ENCODE measurements at regions not wholly inside any gene's neighbourhood (a gene's known extent, or its start where the extent isn't known, plus 50 kb on each side); places are given as distances from the start of the nearest gene placed in this dataset.
A peak's percentile ranks its signal among the peaks of the same experiment; 100 is the strongest.
"Not testable (repeated sequence)": the region's sequence is repeated elsewhere in the genome, so short reads cannot be mapped to it uniquely, and the experiment has no call there.

DNA sequence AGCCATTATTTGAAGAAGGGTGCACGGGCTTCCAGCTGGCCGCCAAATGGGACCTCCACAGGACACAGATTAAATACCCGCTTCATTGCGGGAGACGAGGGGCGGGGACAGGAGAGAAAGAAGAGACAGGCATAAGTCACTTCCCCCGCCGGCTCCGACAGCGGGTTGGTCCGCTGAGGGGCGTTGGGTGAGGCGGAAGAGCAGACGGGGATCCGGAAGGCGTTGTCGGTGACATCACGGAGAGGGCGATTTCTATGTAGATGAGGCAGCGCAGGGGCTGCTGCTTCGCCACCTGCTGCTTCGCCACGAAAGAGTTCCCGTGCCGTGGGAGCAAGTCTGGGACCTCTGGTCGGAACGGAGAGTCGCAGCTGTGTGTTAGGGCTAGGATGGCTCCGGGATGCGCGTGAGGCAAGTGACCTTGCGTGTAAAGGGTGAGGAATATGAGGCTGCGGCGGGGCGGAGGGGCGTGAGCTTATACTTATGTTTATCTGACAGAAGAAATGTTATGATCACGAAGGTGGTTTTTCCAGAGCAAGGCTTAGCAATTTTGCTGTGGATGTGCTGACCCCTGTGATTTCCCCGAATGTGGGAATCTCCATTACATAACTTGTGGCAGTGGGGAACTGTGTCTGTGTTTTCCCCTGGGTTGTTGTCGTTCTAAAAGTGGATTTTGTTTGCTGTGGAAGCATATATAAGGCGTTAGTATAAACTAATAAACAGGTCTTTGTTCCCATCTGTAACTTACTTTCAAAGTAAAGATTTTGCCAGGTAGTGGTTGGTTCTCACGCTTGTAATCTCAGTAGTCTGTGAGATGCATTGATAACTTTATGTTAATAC lies 52.9 kb downstream of the PPIAL4C start (continued):
- TF ChIP-seq, protein P1, sequence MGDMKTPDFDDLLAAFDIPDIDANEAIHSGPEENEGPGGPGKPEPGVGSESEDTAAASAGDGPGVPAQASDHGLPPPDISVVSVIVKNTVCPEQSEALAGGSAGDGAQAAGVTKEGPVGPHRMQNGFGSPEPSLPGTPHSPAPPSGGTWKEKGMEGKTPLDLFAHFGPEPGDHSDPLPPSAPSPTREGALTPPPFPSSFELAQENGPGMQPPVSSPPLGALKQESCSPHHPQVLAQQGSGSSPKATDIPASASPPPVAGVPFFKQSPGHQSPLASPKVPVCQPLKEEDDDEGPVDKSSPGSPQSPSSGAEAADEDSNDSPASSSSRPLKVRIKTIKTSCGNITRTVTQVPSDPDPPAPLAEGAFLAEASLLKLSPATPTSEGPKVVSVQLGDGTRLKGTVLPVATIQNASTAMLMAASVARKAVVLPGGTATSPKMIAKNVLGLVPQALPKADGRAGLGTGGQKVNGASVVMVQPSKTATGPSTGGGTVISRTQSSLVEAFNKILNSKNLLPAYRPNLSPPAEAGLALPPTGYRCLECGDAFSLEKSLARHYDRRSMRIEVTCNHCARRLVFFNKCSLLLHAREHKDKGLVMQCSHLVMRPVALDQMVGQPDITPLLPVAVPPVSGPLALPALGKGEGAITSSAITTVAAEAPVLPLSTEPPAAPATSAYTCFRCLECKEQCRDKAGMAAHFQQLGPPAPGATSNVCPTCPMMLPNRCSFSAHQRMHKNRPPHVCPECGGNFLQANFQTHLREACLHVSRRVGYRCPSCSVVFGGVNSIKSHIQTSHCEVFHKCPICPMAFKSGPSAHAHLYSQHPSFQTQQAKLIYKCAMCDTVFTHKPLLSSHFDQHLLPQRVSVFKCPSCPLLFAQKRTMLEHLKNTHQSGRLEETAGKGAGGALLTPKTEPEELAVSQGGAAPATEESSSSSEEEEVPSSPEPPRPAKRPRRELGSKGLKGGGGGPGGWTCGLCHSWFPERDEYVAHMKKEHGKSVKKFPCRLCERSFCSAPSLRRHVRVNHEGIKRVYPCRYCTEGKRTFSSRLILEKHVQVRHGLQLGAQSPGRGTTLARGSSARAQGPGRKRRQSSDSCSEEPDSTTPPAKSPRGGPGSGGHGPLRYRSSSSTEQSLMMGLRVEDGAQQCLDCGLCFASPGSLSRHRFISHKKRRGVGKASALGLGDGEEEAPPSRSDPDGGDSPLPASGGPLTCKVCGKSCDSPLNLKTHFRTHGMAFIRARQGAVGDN (CRISPR knock-in tag; IDR thresholded peaks at IDR 0.05), result peak; percentile 66
- TF ChIP-seq SNAPC2 (CRISPR knock-in tag; IDR thresholded peaks at IDR 0.05), result peak; percentile 100
- peak; percentile 24; the same call in 1 of the 2 replicates for TF ChIP-seq ARNT2 (CRISPR knock-in tag; IDR thresholded peaks at IDR 0.05; ENCODE audit: low read depth)
- 0 out of 2 replicates have a peak, but pooled peaks have one; percentile 32 for TF ChIP-seq PHF21A (CRISPR knock-in tag; IDR thresholded peaks at IDR 0.05)
- TF ChIP-seq JUN (CRISPR knock-in tag; IDR thresholded peaks at IDR 0.05), result 0 out of 2 replicates have a peak, but pooled peaks have one; percentile 52
- peak; percentile 74 for TF ChIP-seq ELF1 (CRISPR knock-in tag; IDR thresholded peaks at IDR 0.05)
- peak; percentile 55; the same call in 1 of the 2 replicates for TF ChIP-seq SP140L (CRISPR knock-in tag; IDR thresholded peaks at IDR 0.05; ENCODE audit: borderline replicate concordance)
- TF ChIP-seq SALL1 (CRISPR knock-in tag; IDR thresholded peaks at IDR 0.05), result peak; percentile 85
- TF ChIP-seq, protein P2, sequence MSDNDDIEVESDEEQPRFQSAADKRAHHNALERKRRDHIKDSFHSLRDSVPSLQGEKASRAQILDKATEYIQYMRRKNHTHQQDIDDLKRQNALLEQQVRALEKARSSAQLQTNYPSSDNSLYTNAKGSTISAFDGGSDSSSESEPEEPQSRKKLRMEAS (IDR thresholded peaks at IDR 0.05), result peak; percentile 28; the same call in 1 of the 2 replicates
- TF ChIP-seq MED8 (CRISPR knock-in tag; IDR thresholded peaks at IDR 0.05; ENCODE audit: insufficient replicate concordance), result peak; percentile 79
- peak; percentile 94 to 99 for TF ChIP-seq POLR2A (IDR thresholded peaks at IDR 0.05; ENCODE audit: insufficient read depth in 1 of 2, low read depth in 2 of 2, low read length in 2 of 2)
- TF ChIP-seq ZNF83 (CRISPR knock-in tag; IDR thresholded peaks at IDR 0.05; ENCODE audit: borderline replicate concordance), result 0 out of 2 replicates have a peak, but pooled peaks have one; percentile 54
- not testable (repeated sequence) for TF ChIP-seq ATF7 (IDR thresholded peaks at IDR 0.05)
- 0 out of 2 replicates have a peak, but pooled peaks have one; percentile 47 for TF ChIP-seq ATF7 (CRISPR knock-in tag; IDR thresholded peaks at IDR 0.05)
- TF ChIP-seq ZSCAN25 (CRISPR knock-in tag; IDR thresholded peaks at IDR 0.05), result 0 out of 2 replicates have a peak, but pooled peaks have one; percentile 29
- TF ChIP-seq NR2F2 (IDR thresholded peaks at IDR 0.05; ENCODE audit: borderline replicate concordance, low read depth), result peak; percentile 39; the same call in 1 of the 2 replicates
- peak; percentile 95 for TF ChIP-seq POLR2AphosphoS5 (IDR thresholded peaks at IDR 0.05; ENCODE audit: low read depth, low read length)
- TF ChIP-seq SMAD1 (CRISPR knock-in tag; IDR thresholded peaks at IDR 0.05; ENCODE audit: borderline replicate concordance, low read depth), result peak; percentile 43; the same call in 1 of the 2 replicates
- TF ChIP-seq FOSL2 (CRISPR knock-in tag; IDR thresholded peaks at IDR 0.05), result peak; percentile 46
- peak; percentile 38; the same call in 1 of the 2 replicates for TF ChIP-seq CBX5 (CRISPR knock-in tag; IDR thresholded peaks at IDR 0.05; ENCODE audit: borderline replicate concordance)
- peak in 1 of 2 experiments; percentile 76; a peak in 2 of 4 replicates for TF ChIP-seq KLF16 (CRISPR knock-in tag; IDR thresholded peaks at IDR 0.05)
- TF ChIP-seq ZNF143 (CRISPR knock-in tag; IDR thresholded peaks at IDR 0.05), result peak; percentile 91
- TF ChIP-seq, protein P3, sequence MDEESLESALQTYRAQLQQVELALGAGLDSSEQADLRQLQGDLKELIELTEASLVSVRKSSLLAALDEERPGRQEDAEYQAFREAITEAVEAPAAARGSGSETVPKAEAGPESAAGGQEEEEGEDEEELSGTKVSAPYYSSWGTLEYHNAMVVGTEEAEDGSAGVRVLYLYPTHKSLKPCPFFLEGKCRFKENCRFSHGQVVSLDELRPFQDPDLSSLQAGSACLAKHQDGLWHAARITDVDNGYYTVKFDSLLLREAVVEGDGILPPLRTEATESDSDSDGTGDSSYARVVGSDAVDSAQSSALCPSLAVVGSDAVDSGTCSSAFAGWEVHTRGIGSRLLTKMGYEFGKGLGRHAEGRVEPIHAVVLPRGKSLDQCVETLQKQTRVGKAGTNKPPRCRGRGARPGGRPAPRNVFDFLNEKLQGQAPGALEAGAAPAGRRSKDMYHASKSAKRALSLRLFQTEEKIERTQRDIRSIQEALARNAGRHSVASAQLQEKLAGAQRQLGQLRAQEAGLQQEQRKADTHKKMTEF (CRISPR knock-in tag; IDR thresholded peaks at IDR 0.05), result peak; percentile 40; the same call in 1 of the 2 replicates
- 0 out of 2 replicates have a peak, but pooled peaks have one; percentile 25 for TF ChIP-seq ELF3 (CRISPR knock-in tag; IDR thresholded peaks at IDR 0.05)
- peak; percentile 63 for TF ChIP-seq SKI (IDR thresholded peaks at IDR 0.05; ENCODE audit: partially characterized antibody)
- peak; percentile 93 for TF ChIP-seq GTF2F1 (IDR thresholded peaks at IDR 0.05; ENCODE audit: low read length)

All from HepG2 (cell line).